Liver (tissue), 7 donors: ENCODE measurements at regions not wholly inside any gene's neighbourhood (a gene's known extent, or its start where the extent isn't known, plus 50 kb on each side); places are given as distances from the start of the nearest gene placed in this dataset.

ENCODE experiments used
- DNase-seq: peaks from one replicate; pipeline ENCODE4 v3.0.0-alpha.2; 2017; ENCODE audit warnings: low spot score
- H3K27ac ChIP-seq, 2 donors: one replicate each; pipeline ENCODE4 v1.7.0; 2013; ENCODE audit warnings: inconsistent platforms in 2 of 2, low read length in 2 of 2, control low read depth in 1 of 2, low read depth in 1 of 2, mild to moderate bottlenecking in 1 of 2
- H3K27me3 ChIP-seq, 4 donors: one replicate each; pipeline versions ENCODE4 v1.6.1 to v1.7.0; 2013; ENCODE audit warnings: low read length in 3 of 4, inconsistent platforms in 1 of 4, mild to moderate bottlenecking in 1 of 4, moderate library complexity in 1 of 4; ENCODE audit not compliant: control insufficient read depth in 4 of 4, insufficient read depth in 4 of 4
- H3K36me3 ChIP-seq, 4 donors: one replicate each; pipeline versions ENCODE4 v1.6.1 to v1.7.0; 2013; ENCODE audit warnings: low read length in 3 of 4, mild to moderate bottlenecking in 3 of 4, low read depth in 1 of 4, moderate library complexity in 1 of 4; ENCODE audit not compliant: control insufficient read depth in 4 of 4, insufficient read depth in 3 of 4
- H3K4me1 ChIP-seq, 4 donors: one replicate each; pipeline versions ENCODE4 v1.6.1 to v1.7.0; 2013; ENCODE audit warnings: low read length in 3 of 4, mild to moderate bottlenecking in 3 of 4, moderate library complexity in 1 of 4; ENCODE audit not compliant: control insufficient read depth in 4 of 4, insufficient read depth in 4 of 4
- H3K4me3 ChIP-seq, 3 donors: one replicate each; pipeline versions ENCODE4 v1.6.1 to v1.7.0; 2013; ENCODE audit warnings: low read length in 3 of 3, control low read depth in 1 of 3, low read depth in 1 of 3, mild to moderate bottlenecking in 1 of 3
- H3K9ac ChIP-seq, 2 donors: one replicate each; pipeline ENCODE4 v1.7.0; 2013; ENCODE audit warnings: low read length in 2 of 2, mild to moderate bottlenecking in 2 of 2, moderate library complexity in 2 of 2, control low read depth in 1 of 2, low read depth in 1 of 2
- H3K9me3 ChIP-seq, 4 donors: one replicate each; pipeline versions ENCODE4 v1.6.1 to v1.7.0; 2013; ENCODE audit warnings: low read length in 3 of 4; ENCODE audit not compliant: control insufficient read depth in 4 of 4
- EGR1 ChIP-seq, 2 donors: IDR thresholded peaks; 2 replicates each; pipeline ENCODE4 v1.6.1; 2016 to 2018; ENCODE audit warnings: antibody characterized with exemption in 2 of 2, low read depth in 2 of 2
- FOXA1 ChIP-seq: IDR thresholded peaks from 2 replicates; pipeline ENCODE4 v1.6.1; 2016; ENCODE audit warnings: antibody characterized with exemption
- FOXA2 ChIP-seq: IDR thresholded peaks from 2 replicates; pipeline ENCODE4 v1.6.1; 2016; ENCODE audit warnings: antibody characterized with exemption
- GABPA ChIP-seq, 2 donors: IDR thresholded peaks in 1 of 2; conservative IDR thresholded peaks in 1 of 2; 2 replicates each; pipeline ENCODE4 v1.6.1; 2016; ENCODE audit warnings: antibody characterized with exemption in 2 of 2, mild to moderate bottlenecking in 1 of 2, moderate library complexity in 1 of 2
- HNF4A ChIP-seq, 2 donors: conservative IDR thresholded peaks; 2 replicates each; pipeline ENCODE4 v1.6.1; 2016; ENCODE audit warnings: antibody characterized with exemption in 2 of 2, mild to moderate bottlenecking in 2 of 2
- HNF4G ChIP-seq: IDR thresholded peaks from 2 replicates; pipeline ENCODE4 v1.6.1; 2016; ENCODE audit warnings: antibody characterized with exemption
- JUND ChIP-seq, 2 donors: IDR thresholded peaks; 2 replicates each; pipeline ENCODE4 v1.6.1; 2016; ENCODE audit warnings: antibody characterized with exemption in 2 of 2
- NR2F2 ChIP-seq: IDR thresholded peaks from 2 replicates; pipeline ENCODE4 v1.6.1; 2016; ENCODE audit warnings: antibody characterized with exemption
- RAD21 ChIP-seq, 2 donors: IDR thresholded peaks; 2 replicates each; pipeline ENCODE4 v1.6.1; 2016; ENCODE audit warnings: antibody characterized with exemption in 2 of 2, mild to moderate bottlenecking in 2 of 2
- RXRA ChIP-seq, 2 donors: IDR thresholded peaks; 2 replicates each; pipeline ENCODE4 v1.6.1; 2017 to 2018; ENCODE audit warnings: antibody characterized with exemption in 2 of 2, mild to moderate bottlenecking in 1 of 2
- SP1 ChIP-seq: IDR thresholded peaks from 2 replicates; pipeline ENCODE4 v1.6.1; 2018; ENCODE audit warnings: antibody characterized with exemption, mild to moderate bottlenecking
- TAF1 ChIP-seq: conservative IDR thresholded peaks from 2 replicates; pipeline ENCODE4 v1.6.1; 2016; ENCODE audit warnings: antibody characterized with exemption, mild to moderate bottlenecking
- WGBS: extraction: QIAGEN DNeasy Blood & Tissue Kit; methylation state at CpG from one replicate; pipeline ENCODE4 v1.1.7; 2013; 5-methylcytosine and 5-hydroxymethylcytosine counted together
- TF ChIP-seq, protein P1 (sequence below): IDR thresholded peaks from 2 replicates; pipeline ENCODE4 v1.6.1; 2016; ENCODE audit warnings: antibody characterized with exemption
- TF ChIP-seq, protein P2 (sequence below): IDR thresholded peaks from 2 replicates; pipeline ENCODE4 v1.6.1; 2016; ENCODE audit warnings: antibody characterized with exemption, mild to moderate bottlenecking
- TF ChIP-seq, protein P3 (sequence below): IDR thresholded peaks from 2 replicates; pipeline ENCODE4 v1.6.1; 2016; ENCODE audit warnings: antibody characterized with exemption
- donor health status: healthy.
- donor health status: healthy.
- donor health status: healthy.
- donor health status: healthy.

DNA sequence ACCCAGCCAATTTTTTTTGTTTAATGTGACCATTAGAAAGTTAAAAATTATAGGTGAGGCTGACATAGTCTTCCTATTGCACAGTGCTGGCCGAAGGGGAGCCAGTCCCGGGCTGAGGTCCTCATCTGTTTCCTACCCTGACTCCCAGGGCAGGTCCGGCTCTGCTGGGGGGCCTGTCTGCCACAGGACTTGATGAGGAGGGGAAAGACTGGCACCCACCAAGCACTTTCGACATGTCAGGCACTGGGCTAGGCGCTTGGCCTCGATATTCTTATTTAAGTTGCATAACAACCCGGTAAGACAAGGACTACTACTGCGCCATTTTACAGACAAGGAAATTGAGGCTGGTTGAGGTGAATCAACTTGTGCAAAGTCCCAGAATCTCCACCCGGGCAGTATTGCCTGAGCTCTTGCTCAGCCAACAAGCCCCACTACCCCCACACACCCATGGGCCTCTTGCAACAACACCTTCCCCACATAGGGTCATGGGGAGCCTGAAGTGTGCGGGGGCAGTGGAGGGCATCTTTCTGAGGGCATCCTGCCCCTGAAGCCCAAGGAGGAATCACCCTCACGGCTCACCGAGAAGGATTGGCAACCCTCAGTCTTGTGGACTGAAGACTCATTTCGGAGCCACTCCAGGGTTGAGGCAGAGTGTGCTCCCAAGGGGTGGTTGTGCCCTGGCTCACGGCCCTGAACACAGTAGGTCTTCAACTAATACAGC lies 62.7 kb upstream of the LINC01488 start:
- Histone ChIP-seq H3K4me3 (no peak overlapping the region), H3K4me1 (peaks cover 0 to 3% (median 2%) of the 10 kb centered on the region in 4 donors), H3K36me3 (no peaks in the 10 kb centered on the region), H3K9me3 (no peaks in the 10 kb centered on the region), H3K27ac (no peak overlapping the region), H3K9ac (no peak overlapping the region), H3K27me3 (no peaks in the 10 kb centered on the region)
- TF ChIP-seq, protein P1, sequence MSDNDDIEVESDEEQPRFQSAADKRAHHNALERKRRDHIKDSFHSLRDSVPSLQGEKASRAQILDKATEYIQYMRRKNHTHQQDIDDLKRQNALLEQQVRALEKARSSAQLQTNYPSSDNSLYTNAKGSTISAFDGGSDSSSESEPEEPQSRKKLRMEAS: no peak
- no peak for TF ChIP-seq JUND (IDR thresholded peaks at IDR 0.05)
- no peak for TF ChIP-seq SP1
- TF ChIP-seq, protein P2, sequence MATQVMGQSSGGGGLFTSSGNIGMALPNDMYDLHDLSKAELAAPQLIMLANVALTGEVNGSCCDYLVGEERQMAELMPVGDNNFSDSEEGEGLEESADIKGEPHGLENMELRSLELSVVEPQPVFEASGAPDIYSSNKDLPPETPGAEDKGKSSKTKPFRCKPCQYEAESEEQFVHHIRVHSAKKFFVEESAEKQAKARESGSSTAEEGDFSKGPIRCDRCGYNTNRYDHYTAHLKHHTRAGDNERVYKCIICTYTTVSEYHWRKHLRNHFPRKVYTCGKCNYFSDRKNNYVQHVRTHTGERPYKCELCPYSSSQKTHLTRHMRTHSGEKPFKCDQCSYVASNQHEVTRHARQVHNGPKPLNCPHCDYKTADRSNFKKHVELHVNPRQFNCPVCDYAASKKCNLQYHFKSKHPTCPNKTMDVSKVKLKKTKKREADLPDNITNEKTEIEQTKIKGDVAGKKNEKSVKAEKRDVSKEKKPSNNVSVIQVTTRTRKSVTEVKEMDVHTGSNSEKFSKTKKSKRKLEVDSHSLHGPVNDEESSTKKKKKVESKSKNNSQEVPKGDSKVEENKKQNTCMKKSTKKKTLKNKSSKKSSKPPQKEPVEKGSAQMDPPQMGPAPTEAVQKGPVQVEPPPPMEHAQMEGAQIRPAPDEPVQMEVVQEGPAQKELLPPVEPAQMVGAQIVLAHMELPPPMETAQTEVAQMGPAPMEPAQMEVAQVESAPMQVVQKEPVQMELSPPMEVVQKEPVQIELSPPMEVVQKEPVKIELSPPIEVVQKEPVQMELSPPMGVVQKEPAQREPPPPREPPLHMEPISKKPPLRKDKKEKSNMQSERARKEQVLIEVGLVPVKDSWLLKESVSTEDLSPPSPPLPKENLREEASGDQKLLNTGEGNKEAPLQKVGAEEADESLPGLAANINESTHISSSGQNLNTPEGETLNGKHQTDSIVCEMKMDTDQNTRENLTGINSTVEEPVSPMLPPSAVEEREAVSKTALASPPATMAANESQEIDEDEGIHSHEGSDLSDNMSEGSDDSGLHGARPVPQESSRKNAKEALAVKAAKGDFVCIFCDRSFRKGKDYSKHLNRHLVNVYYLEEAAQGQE: no peak
- no peak for TF ChIP-seq NR2F2
- no peak for TF ChIP-seq TAF1
- no peak for TF ChIP-seq FOXA2
- TF ChIP-seq EGR1 (IDR thresholded peaks at IDR 0.05; ENCODE audit: low read depth in 2 of 2): no peak
- TF ChIP-seq RXRA (IDR thresholded peaks at IDR 0.05): no peak
- no peak for TF ChIP-seq HNF4A (conservative IDR thresholded peaks at IDR 0.05)
- TF ChIP-seq RAD21 (IDR thresholded peaks at IDR 0.05): no peak
- whole genome bisulfite sequencing: 85% methylated on average over 14 of the region's 14 CpGs
- no peak for DNase-seq

DNA sequence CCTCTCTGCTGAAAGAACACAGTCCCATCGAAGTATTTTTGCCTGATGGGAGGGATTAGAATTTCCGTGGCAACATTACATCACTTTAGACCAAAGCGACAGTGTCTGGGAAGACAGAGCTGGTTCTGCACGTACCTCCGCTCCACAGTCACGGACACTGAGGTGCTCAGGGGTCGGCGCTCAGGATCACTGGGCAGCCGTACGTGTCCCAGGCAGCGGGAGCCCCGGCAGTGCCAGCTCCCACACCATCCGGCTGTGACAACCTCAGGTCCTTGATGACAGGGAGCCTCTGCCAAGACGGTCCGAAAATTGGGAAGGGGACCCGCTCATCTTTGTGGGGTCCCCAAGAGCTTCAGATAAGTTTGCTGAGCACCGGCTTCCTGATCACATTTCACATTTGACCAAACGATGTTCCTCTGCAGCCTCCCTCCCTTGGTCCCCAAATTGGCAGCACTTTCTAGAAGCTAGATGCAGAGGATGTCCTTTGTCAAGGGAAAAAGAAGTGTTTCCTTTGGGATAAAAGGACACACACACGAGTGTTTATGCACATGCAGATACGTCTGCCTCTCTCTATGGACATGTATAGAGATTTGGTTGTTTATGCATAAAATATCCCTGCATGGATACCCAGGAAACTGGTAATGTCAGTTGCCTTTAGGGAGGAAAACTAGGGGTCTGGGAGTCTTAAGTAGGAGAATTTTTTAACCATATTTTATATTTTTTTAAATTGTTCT lies 61.6 kb upstream of the LINC01488 start:
- Histone ChIP-seq H3K4me3 (no peak overlapping the region), H3K27me3 (no peaks in the 10 kb centered on the region), H3K9me3 (peaks cover 0 to 3% (median 0%) of the 10 kb centered on the region in 4 donors), H3K9ac (no peak overlapping the region), H3K4me1 (peaks cover 0 to 3% (median under 1%) of the 10 kb centered on the region in 4 donors), H3K27ac (no peak overlapping the region), H3K36me3 (no peaks in the 10 kb centered on the region)
- DNase-seq: no peak
- WGBS: 82% methylated on average over 20 of the region's 20 CpGs
- TF ChIP-seq RAD21 (IDR thresholded peaks at IDR 0.05): no peak
- no peak for TF ChIP-seq SP1
- TF ChIP-seq HNF4G: no peak
- TF ChIP-seq, protein P3, sequence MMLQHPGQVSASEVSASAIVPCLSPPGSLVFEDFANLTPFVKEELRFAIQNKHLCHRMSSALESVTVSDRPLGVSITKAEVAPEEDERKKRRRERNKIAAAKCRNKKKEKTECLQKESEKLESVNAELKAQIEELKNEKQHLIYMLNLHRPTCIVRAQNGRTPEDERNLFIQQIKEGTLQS: no peak
- TF ChIP-seq, protein P2: no peak
- TF ChIP-seq HNF4A (conservative IDR thresholded peaks at IDR 0.05): no peak
- no peak for TF ChIP-seq FOXA2
- TF ChIP-seq FOXA1: no peak
- TF ChIP-seq JUND (IDR thresholded peaks at IDR 0.05): no peak
- TF ChIP-seq, protein P1: no peak
- TF ChIP-seq TAF1: no peak
- TF ChIP-seq GABPA (IDR thresholded peaks at IDR 0.05 in 1 of 2, conservative IDR thresholded peaks at IDR 0.05 in 1 of 2): no peak
